ENCODE measurements at regions not wholly inside any gene's neighbourhood (a gene's known extent, or its start where the extent isn't known, plus 50 kb on each side); places are given as distances from the start of the nearest gene placed in this dataset.

- Histone ChIP-seq H3K27me3 (no peaks in the 10 kb centered on the region), H3K27ac (no peak overlapping the region), H3K36me3 (no peaks in the 10 kb centered on the region), H3K9me3 (no peaks in the 10 kb centered on the region), H3K4me1 (ENCODE audit: insufficient read depth) (no peaks in the 10 kb centered on the region), H3K4me3 (no peak overlapping the region)
- DNase-seq: no peak
- 73 to 83% (median 80%) methylated on average over 1 of the region's 1 CpG for WGBS, 3 donors
- TF ChIP-seq POLR2A (IDR thresholded peaks at IDR 0.05) (no peak), CTCF (IDR thresholded peaks at IDR 0.05) (no peak), EP300 (IDR thresholded peaks at IDR 0.05) (no peak)
- intact Hi-C loops (cut with DNase I): no loop called here
These were observed 1487.0 kb upstream of the FLRT2 start for GRCh38 chr14:84042992-84043391.

- no peak for DNase-seq
- intact Hi-C loops (cut with DNase I): no loop called here
- no peak overlapping the region for H3K4me3 ChIP-seq
- no peaks in the 10 kb centered on the region for H3K4me1 ChIP-seq (ENCODE audit: insufficient read depth)
- no peaks in the 10 kb centered on the region for H3K36me3 ChIP-seq
- no peaks in the 10 kb centered on the region for H3K9me3 ChIP-seq
- no peak for TF ChIP-seq POLR2A (IDR thresholded peaks at IDR 0.05)
- no peak overlapping the region for H3K27ac ChIP-seq
- 18 to 28% (median 19%) methylated on average over 3 of the region's 3 CpGs for WGBS, 3 donors
- H3K27me3 ChIP-seq: no peaks in the 10 kb centered on the region
These were observed 1465.4 kb upstream of the FLRT2 start for GRCh38 chr14:84064316-84065125.

DNA sequence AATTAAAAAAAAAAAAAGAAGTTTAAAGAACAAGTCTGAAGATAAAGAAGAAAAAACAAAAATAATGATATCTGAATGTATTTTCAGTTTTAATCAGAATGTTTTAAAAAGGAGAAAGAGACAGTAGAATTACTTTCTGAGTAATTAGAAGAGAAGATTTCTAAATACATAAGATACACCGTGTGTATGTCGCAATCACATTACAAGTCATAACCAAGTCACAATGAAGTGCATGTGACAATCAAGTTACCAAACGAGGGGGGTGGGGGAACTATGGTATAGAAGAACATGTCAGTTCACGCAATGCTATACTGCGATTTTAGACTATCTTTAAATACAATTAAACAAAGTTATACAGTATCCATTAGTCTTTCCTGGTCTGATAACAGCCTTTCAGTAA is 1464.1 kb upstream of the FLRT2 start:
- no peaks in the 10 kb centered on the region for H3K27me3 ChIP-seq
- DNase-seq: no peak
- TF ChIP-seq EP300 (IDR thresholded peaks at IDR 0.05) (no peak), POLR2A (IDR thresholded peaks at IDR 0.05) (no peak), CTCF (IDR thresholded peaks at IDR 0.05) (no peak)
- intact Hi-C loops (cut with DNase I): no loop called here
- 69 to 83% (median 76%) methylated on average over 5 of the region's 5 CpGs for WGBS, 3 donors
- no peaks in the 10 kb centered on the region for H3K4me1 ChIP-seq (ENCODE audit: insufficient read depth)
- H3K36me3 ChIP-seq: no peaks in the 10 kb centered on the region
- H3K4me3 ChIP-seq: no peak overlapping the region
- H3K9me3 ChIP-seq: no peaks in the 10 kb centered on the region
- no peak overlapping the region for H3K27ac ChIP-seq

DNA sequence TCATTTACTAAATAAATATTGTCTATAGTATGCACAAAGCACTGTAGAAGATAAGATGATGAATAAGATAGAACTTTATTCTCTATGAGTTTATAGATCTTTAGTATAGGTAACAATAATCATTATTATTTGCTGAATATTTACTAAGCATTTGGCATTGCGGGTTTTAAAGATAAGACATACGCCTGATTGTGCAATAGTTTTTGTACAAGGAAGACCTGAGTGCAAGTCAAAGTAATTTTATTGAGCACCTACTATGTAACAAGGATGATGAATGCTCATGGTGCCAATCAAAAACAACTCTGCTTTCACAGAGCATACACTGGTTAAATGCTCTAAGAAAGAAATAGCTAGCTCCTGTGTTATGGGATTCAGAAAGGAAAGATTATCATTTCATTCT is 1461.7 kb upstream of the FLRT2 start:
- H3K4me1 ChIP-seq (ENCODE audit: insufficient read depth): no peaks in the 10 kb centered on the region
- 94 to 100% (median 98%) methylated on average over 2 of the region's 2 CpGs for WGBS, 3 donors
- TF ChIP-seq POLR2A (IDR thresholded peaks at IDR 0.05) (no peak), EP300 (IDR thresholded peaks at IDR 0.05) (no peak), CTCF (IDR thresholded peaks at IDR 0.05) (no peak)
- DNase-seq: no peak
- no peaks in the 10 kb centered on the region for H3K36me3 ChIP-seq
- intact Hi-C loops (cut with DNase I): no loop called here
- no peak overlapping the region for H3K27ac ChIP-seq
- H3K27me3 ChIP-seq: no peaks in the 10 kb centered on the region
- no peaks in the 10 kb centered on the region for H3K9me3 ChIP-seq
- no peak overlapping the region for H3K4me3 ChIP-seq

- no peak overlapping the region for H3K4me3 ChIP-seq
- H3K27ac ChIP-seq: no peak overlapping the region
- no peaks in the 10 kb centered on the region for H3K27me3 ChIP-seq
- 49 to 60% (median 53%) methylated on average over 1 of the region's 1 CpG for WGBS, 3 donors
- H3K36me3 ChIP-seq: no peaks in the 10 kb centered on the region
- TF ChIP-seq POLR2A (IDR thresholded peaks at IDR 0.05): no peak
- DNase-seq: no peak
- no peaks in the 10 kb centered on the region for H3K9me3 ChIP-seq
- intact Hi-C loops (cut with DNase I): no loop called here
- no peaks in the 10 kb centered on the region for H3K4me1 ChIP-seq (ENCODE audit: insufficient read depth)
These were observed 1458.9 kb upstream of the FLRT2 start for GRCh38 chr14:84071061-84071460.

Data from ovary (tissue), 7 donors.